IPS-15b (cell line): ENCODE measurements at regions not wholly inside any gene's neighbourhood (a gene's known extent, or its start where the extent isn't known, plus 50 kb on each side); places are given as distances from the start of the nearest gene placed in this dataset.

Experiments
- H3K27me3 ChIP-seq: one replicate; pipeline ENCODE4 v1.6.1; 2013; ENCODE audit warnings: low read length; ENCODE audit not compliant: control insufficient read depth, insufficient read depth
- H3K36me3 ChIP-seq: one replicate; pipeline ENCODE4 v1.6.1; 2013; ENCODE audit warnings: low read length; ENCODE audit not compliant: control insufficient read depth, insufficient read depth
- H3K4me1 ChIP-seq: one replicate; pipeline ENCODE4 v1.6.1; 2013; ENCODE audit warnings: mild to moderate bottlenecking, low read length; ENCODE audit not compliant: control insufficient read depth, insufficient read depth
- H3K4me3 ChIP-seq: one replicate; pipeline ENCODE4 v1.5.1; 2013; ENCODE audit warnings: low read depth, low read length
- H3K9ac ChIP-seq: one replicate; pipeline ENCODE4 v1.6.1; 2013; ENCODE audit warnings: low read depth, mild to moderate bottlenecking, low read length
- H3K9me3 ChIP-seq: one replicate; pipeline ENCODE4 v1.6.1; 2013; ENCODE audit warnings: mild to moderate bottlenecking, low read length; ENCODE audit not compliant: control insufficient read depth, insufficient read depth

DNA sequence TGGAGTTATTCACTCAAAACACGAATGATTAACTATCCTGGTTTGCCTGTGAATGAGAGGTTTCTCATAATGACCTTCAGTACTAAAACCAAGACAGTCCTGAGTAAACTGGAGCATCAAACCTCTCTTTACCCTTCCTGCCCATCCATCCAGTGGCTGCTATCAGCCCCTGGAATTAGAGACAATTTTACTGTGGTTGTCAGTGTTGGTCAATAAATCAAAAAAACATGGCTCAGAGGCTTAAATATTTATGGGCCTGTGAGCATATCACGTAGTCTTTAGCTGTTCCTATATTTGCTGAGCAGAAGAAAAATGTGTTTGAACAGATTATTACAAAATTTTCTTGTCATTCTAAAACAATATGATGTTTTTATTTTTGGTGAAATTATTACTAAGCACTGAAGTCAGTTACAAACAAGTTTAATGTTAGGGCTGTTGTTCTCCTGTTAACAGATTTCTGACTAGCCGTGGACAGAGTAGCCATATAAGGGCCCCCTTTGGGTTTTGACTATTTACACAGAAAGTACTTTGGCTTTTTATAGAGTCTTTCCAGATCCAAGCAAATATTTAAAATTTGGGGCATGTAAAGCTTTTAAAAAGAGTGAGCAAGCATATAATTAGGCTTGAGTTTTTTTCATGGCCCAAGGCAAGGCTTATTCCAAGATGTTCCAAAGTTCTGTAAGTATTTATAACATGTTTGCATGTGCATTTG, 580.9 kb downstream of the DIPK2A start:
- Histone ChIP-seq H3K4me3 (no peak overlapping the region), H3K9ac (no peak overlapping the region), H3K36me3 (no peaks in the 10 kb centered on the region), H3K27me3 (no peaks in the 10 kb centered on the region), H3K4me1 (peaks cover 9% of the 10 kb centered on the region), H3K9me3 (no peaks in the 10 kb centered on the region)

DNA sequence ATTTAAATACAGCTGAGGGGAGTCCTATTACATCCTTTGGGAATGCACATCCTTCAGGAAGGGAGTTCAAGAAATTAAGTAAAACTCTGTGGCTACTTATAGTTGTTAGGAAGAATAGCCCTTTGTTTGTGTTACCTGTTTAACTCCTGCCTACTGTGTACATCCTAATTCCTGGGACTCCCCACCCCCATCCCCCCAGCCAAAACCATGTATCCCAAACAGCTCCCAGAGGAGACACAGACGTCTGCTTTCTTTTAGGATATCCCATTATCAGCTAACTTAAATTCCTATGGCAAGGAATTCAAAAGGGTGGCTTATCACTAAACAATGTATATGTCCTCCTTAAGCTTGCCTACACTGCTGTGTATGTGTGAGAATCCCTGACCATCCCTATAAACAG, 581.7 kb downstream of the DIPK2A start:
- no peak overlapping the region for H3K4me3 ChIP-seq
- H3K36me3 ChIP-seq = no peaks in the 10 kb centered on the region
- no peaks in the 10 kb centered on the region for H3K9me3 ChIP-seq
- no peak overlapping the region for H3K9ac ChIP-seq
- peaks cover 8% of the 10 kb centered on the region for H3K4me1 ChIP-seq
- no peaks in the 10 kb centered on the region for H3K27me3 ChIP-seq

DNA sequence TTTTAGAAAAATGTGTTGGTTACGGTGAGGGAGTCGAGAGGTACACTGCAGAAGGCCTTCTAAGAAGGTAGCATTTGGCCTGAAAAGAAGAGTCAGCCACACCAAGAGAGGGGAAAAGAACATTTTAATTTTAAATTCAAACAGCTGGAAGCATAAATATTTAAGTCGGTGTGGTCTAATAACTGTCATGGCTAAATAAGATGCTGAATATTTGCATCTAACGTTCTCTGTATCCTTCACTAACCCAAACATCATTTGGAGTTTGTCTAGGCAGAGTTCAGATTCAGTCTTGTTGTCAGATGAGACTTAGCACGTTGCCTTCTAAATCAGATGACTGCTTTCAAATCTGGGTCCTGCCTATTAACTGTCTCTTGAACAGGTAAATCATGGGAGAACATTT, 583.3 kb downstream of the DIPK2A start:
- Histone ChIP-seq H3K4me1 (no peaks in the 10 kb centered on the region), H3K9ac (no peak overlapping the region), H3K4me3 (no peak overlapping the region), H3K36me3 (no peaks in the 10 kb centered on the region), H3K27me3 (no peaks in the 10 kb centered on the region), H3K9me3 (no peaks in the 10 kb centered on the region)

DNA sequence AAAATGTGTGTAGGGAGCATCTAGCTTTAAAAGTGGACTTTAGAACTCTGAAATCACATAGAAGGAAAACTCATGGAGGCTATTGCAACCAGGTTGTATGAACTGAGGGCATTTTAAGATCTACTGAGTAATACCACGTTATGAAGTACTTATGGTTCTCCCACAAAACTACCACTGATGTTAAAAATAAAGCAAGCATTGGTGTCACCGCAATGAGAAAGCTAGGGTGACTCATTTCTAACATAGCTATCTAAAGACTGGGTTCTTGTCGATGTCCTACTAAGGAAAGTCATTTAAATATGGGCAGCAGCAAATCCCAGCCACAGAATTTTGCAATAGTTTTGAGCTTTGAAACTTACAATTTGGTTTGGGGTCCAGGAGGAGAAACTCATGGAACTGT, 584.8 kb downstream of the DIPK2A start:
- Histone ChIP-seq H3K4me3 (no peak overlapping the region), H3K9me3 (no peaks in the 10 kb centered on the region), H3K36me3 (no peaks in the 10 kb centered on the region), H3K27me3 (no peaks in the 10 kb centered on the region), H3K9ac (no peak overlapping the region), H3K4me1 (no peaks in the 10 kb centered on the region)

DNA sequence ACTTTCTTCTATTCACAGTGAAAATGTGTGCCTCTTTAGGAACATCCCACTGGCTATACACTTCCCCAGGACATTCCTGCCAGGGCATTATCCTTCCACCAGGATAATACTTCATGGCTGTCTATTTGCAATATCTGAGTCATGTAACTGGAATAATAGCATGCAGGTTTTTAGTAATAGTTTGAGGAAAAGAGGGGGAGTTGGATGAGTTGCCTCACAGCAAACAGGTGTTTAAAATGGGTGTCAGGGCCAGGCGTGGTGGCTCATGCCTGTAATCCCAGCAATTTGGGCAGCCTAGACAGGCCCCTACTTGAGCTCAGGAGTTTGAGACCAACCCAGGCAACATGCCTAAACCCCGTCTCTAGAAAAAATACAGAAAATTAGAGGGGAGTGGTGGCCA, 585.9 kb downstream of the DIPK2A start:
- Histone ChIP-seq H3K36me3 (no peaks in the 10 kb centered on the region), H3K9ac (no peak overlapping the region), H3K4me1 (no peaks in the 10 kb centered on the region)

DNA sequence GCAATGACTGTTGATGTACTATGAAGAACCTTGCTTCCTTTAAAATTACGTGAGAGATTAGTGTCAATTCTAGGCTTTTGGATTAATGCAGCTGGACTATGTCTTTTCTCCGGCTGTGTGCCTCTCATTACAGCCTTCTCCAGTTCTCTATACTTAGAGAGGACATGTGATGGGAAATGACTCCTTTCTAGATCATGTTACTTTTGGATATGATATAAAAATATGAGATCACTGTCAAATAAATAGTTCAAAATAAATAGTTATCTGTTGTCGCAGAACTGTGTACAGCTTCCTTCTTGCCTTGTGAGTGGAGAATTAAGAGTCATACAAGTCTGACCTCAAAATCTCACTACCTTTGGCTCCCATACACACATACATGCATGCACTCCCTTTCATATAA, 592.4 kb downstream of the DIPK2A start:
- no peak overlapping the region for H3K4me3 ChIP-seq
- H3K27me3 ChIP-seq = no peaks in the 10 kb centered on the region
- no peaks in the 10 kb centered on the region for H3K9me3 ChIP-seq
- H3K4me1 ChIP-seq = no peaks in the 10 kb centered on the region
- no peaks in the 10 kb centered on the region for H3K36me3 ChIP-seq
- H3K9ac ChIP-seq = no peak overlapping the region

More for the DNA sequence above, 585.9 kb downstream of the DIPK2A start:
- no peak overlapping the region for H3K4me3 ChIP-seq
- H3K9me3 ChIP-seq = no peaks in the 10 kb centered on the region
- no peaks in the 10 kb centered on the region for H3K27me3 ChIP-seq

DNA sequence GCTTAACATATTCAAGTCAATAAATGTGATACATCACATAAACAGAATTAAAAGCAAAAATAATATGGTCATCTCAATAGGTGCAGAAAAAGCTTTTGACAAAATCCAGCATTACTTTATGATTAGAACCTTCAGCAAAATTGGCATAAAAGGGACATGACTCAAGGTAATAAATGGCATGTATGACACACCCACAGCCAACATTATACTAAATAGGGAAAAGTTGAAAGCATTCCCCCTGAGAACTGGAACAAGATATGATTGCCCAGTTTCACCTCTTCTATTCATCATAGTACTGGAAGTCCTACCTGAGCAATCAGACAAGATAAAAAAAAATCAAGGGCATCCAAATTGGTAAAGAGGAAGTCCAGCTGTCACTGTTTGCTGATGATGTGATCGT, 594.7 kb downstream of the DIPK2A start:
- no peaks in the 10 kb centered on the region for H3K4me1 ChIP-seq
- no peaks in the 10 kb centered on the region for H3K9me3 ChIP-seq
- no peak overlapping the region for H3K4me3 ChIP-seq
- no peak overlapping the region for H3K9ac ChIP-seq
- H3K36me3 ChIP-seq = no peaks in the 10 kb centered on the region
- no peaks in the 10 kb centered on the region for H3K27me3 ChIP-seq

DNA sequence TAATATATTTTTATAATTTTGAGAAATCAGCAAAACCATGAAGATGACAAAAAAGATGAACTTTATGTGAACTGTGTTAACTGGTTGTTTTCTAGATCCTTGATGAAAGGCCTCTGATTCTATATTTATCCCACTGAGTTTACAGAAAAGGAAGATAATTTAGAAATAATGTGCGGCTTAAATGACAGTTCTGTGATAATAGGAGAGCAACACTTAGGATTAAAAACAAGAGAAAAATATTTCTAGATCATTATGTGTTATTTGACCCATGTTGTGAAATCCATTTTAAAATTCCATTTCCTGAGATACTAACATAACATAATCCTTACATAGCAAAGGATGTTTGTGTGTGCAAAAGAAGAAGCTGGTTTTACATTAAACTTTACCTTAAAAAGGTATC, 598.0 kb downstream of the DIPK2A start:
- Histone ChIP-seq H3K9me3 (no peaks in the 10 kb centered on the region), H3K4me3 (no peak overlapping the region), H3K4me1 (no peaks in the 10 kb centered on the region), H3K36me3 (no peaks in the 10 kb centered on the region), H3K9ac (no peak overlapping the region), H3K27me3 (no peaks in the 10 kb centered on the region)

DNA sequence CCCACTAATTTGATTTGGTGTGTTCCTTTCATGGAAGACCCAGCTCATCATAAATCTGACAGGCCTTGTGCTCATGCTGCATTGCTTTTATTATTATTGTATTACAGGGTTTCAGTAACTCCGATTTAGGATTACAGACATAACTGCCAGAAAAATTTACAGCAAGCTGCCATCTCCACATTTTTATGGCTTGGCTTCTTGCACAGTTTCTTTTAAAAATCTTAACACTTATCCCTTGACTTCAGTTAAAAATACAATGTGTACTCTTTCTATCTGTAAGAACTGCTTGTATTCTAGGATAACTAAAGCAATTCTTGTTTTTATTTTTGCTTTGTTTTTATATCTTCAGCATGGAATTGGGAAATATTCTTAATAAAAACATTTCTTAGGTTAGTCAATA, 612.2 kb downstream of the DIPK2A start:
- Histone ChIP-seq H3K27me3 (no peaks in the 10 kb centered on the region), H3K4me1 (no peaks in the 10 kb centered on the region), H3K9me3 (no peaks in the 10 kb centered on the region), H3K9ac (no peak overlapping the region), H3K36me3 (no peaks in the 10 kb centered on the region), H3K4me3 (no peak overlapping the region)

DNA sequence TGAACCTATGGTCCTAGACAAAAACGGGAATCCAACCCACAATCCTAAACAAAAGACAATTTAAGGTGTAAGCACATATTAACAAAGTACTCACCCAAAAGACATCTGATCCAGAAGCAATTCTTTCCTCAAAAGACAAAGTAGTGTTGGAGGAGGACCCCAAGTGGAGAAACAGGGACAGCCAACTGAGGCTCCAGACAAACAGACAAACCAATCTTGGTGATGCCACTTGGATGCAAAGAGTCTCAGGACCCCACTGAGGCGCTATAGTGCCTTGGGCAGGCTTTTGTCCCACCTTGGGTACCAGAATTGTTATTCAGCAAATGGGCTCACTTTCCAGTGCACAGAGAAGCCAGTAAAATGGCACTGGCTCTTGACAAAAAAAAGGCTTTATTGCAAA, 613.8 kb downstream of the DIPK2A start:
- H3K4me1 ChIP-seq = no peaks in the 10 kb centered on the region
- H3K4me3 ChIP-seq = no peak overlapping the region
- no peaks in the 10 kb centered on the region for H3K9me3 ChIP-seq
- H3K9ac ChIP-seq = no peak overlapping the region
- H3K36me3 ChIP-seq = no peaks in the 10 kb centered on the region
- no peaks in the 10 kb centered on the region for H3K27me3 ChIP-seq

DNA sequence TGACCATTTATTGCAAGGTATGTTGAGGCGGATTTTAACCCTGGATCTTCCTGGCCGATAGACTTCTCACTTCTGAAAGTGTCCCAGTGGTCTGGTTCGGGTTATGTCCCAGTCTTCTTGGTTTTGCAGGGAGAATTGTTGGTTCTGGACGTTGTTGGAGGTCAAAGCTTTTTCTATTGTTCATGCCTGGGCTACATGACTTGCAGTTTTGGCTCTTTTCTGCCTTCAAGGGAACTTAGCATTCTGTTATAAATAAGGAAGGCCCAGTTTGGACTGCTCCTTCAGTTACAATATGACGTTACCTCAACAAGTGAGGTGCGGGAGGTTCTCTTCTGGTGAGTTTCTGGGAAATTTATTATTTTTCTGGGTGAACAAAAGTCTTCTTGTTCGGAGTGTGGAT, 614.3 kb downstream of the DIPK2A start:
- Histone ChIP-seq H3K27me3 (no peaks in the 10 kb centered on the region), H3K4me3 (no peak overlapping the region), H3K36me3 (no peaks in the 10 kb centered on the region), H3K9ac (no peak overlapping the region), H3K9me3 (no peaks in the 10 kb centered on the region), H3K4me1 (peaks cover 4% of the 10 kb centered on the region)

DNA sequence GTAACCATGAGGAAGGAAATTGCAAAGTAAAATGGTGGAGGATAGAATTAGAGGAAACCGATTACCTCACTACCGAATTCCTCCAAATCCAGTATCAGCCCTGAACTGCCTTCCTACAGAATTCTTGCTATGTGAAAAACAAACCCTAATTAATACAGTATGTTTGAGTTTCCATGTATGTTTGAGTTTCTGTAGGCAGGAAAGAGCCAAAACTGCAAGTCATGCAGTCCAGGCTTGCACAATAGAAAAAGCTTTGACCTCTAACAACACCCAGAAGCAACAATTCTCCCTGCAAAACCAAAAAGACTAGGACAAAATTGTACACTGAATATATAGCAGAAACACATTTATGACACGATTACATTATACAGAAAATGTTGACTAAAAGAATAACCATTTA, 614.8 kb downstream of the DIPK2A start:
- H3K4me3 ChIP-seq = no peak overlapping the region
- peaks cover 6% of the 10 kb centered on the region for H3K4me1 ChIP-seq
- no peaks in the 10 kb centered on the region for H3K9me3 ChIP-seq
- no peaks in the 10 kb centered on the region for H3K36me3 ChIP-seq
- H3K27me3 ChIP-seq = no peaks in the 10 kb centered on the region
- H3K9ac ChIP-seq = no peak overlapping the region
